HPDE6-E6E7 (cell line): ENCODE measurements at regions not wholly inside any gene's neighbourhood (a gene's known extent, or its start where the extent isn't known, plus 50 kb on each side); places are given as distances from the start of the nearest gene placed in this dataset.
A peak's percentile ranks its signal among the peaks of the same experiment; 100 is the strongest.
"Not testable (repeated sequence)": the region's sequence is repeated elsewhere in the genome, so short reads cannot be mapped to it uniquely, and the experiment has no call there.

Experiments
- DNase-seq: peaks from one replicate; pipeline ENCODE4 v3.0.0; 2011; ENCODE audit warnings: missing footprints; ENCODE audit errors: extremely low spot score

- DNase-seq: no peak
Observed at GRCh38 chr9:86491468-86492266, 137.5 kb upstream of the TUT7 start.

GRCh38 chr9:86488794-86489193 is 134.6 kb upstream of the TUT7 start:
- no peak for DNase-seq

- DNase-seq: no peak
Observed at GRCh38 chr9:86488345-86488744, 134.1 kb upstream of the TUT7 start.

DNA sequence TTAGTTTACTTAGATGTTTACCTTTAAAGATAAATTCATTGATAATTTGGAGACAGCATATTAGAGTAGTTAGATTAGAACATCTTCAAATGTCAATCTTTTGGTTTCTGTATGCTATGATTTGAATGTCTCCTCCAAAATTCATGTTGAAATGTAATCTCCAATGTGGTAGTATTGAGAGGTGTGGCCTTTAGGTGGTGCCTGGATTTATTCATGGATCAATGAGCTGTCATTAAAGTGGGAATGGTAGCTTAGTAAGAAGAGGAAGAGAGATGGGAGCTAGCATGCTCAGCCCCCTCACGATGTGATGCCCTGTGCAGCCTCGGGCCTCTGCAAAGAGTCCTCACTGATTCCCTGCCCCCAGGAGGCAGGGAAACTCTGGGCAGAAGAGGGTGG is 133.6 kb upstream of the TUT7 start:
- no peak for DNase-seq

DNA sequence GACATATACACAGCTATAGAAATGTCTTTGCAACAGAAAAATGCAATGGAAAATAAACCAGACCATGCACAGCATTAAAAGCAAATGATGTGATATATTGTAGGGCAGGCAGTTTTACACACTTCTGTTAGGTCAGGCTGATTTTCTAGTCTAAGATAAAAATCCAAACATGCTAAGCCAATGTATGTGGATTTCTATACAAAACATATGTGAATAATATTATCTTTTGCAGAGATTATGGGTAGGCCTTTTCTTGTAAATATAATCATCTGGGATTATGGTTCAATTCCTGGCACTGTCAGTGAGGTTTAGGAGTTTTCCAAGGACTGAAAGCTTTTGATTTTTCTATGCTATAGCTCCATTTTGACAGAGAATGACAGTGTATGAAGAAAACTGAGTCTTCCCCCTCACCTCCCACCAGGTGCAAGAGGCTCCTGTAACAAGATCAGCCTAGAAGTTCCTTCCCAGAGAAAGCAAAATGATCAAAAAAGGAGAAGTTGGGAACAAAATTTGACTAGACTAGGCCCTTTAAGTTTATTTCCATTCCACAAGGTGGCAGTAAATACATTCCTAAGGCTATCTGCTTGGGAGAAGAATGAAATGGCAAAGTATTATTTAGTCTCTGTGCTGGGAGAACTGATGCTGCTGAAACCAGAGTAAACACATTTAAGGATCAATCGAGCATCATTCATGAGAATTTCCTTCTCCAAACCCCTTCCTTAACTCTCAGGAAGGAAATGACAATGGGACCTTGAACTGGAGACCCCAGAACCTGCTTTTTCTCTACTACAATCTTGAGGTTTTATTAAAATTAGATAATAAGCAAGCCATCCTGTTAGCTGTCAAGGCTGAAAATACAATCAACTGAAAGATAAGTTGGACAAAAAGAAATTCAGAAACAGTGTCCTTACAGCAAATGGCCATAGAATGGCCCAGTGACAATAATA is 133.0 kb upstream of the TUT7 start:
- peak; percentile 32 for DNase-seq

GRCh38 chr9:86485359-86485758 is 131.1 kb upstream of the TUT7 start:
- DNase-seq: no peak

DNA sequence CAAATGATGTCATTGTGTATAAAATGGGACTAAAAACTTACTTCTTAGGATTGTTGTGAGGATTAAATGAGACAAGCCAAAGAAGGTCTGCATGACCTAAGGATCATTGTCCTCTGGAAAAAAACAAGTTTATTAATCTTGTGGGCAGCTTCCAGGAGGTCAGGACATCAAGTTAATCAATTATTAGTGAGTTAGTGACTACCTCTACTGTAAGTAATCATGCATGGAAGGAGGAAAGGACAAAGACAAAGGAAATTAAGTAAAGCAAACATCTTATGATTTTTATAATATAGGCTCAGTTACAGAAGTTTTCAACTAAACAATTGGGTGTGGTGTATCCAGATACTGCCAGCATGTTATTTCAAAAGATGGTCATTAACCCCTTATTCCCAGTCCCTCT is 129.3 kb upstream of the TUT7 start:
- no peak for DNase-seq

DNA sequence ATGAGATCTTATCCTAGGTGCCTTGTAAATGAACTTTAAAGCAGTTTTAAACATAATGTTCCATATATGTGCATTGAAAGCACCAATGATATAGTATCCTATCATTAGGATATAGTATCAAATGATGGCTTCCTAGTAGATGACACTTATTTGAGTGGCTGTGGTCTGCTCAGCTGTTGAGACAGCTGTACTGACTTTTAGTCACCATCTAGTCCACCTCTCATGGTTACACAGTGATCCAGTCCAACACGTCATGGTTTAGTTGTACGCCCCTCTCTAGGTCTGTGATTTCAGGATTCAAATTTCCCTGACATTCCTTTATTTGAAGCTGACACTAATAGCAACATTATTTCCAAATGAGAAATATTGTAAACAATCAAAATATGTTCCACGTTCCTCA is 127.3 kb upstream of the TUT7 start:
- no peak for DNase-seq

DNA sequence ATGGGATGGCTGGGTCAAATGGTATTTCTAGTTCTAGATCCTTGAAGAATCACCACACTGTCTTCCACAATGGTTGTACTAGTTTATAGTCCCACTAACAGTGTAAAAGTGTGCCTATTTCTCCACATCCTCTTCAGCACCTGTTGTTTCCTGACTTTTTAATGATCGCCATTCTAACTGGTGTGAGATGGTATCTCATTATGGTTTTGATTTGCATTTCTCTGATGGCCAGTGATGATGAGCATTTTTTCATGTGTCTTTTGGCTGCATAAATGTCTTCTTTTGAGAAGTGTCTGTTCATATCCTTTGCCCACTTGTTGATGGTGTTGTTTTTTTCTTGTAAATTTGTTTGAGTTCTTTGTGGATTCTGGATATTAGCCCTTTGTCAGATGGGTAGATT is 121.0 kb upstream of the TUT7 start:
- not testable (repeated sequence) for DNase-seq

DNA sequence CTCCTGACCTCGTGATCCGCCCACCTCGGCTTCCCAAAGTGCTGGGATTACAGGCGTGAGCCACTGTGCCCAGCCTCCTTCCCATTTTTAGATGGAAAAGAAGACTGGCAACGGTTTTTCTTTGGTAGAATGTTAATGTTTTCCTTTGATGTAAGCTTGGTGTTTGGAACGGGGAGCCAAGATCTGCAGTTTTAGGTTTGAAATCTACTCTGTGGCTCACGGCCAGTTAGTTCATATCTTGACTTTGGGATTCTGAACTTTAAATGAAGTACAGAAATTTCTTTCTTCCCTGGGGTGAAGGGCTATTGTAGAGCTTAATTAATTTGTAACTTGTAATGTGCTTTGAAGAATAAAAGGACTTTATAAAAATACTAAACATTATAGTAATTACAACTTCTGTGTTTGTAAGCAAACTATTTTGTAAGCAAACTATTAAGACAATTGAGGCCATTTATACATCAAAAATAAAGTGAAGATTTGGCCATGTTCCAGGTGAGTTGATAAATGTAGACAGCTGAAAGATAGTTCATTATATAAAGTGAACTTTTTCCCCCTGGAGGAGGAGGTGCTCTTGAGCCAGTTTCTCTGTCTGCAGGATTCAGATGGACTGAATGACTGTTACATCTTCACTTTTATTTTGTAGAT is 117.1 kb upstream of the TUT7 start:
- no peak for DNase-seq

DNA sequence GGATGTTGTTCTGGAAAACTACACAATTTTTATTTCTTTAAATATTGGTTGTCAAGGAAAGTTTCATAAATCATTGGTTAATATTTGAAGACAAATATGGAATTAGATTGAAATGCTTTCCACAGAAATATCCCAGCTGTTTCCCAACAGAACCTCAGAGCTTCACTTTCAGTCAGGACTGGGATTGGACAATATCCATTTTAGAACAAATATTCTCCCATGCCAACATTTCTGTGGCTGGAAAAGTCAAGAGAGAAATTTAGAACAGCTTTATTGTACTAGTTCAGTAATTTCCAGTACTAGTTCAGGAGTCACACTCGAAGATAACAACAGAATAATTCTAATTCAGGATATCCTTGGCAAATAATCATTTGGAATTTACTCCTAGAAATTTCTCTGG is 116.1 kb upstream of the TUT7 start:
- DNase-seq: no peak

GRCh38 chr9:86469476-86470250 is 115.5 kb upstream of the TUT7 start:
- DNase-seq: no peak

DNA sequence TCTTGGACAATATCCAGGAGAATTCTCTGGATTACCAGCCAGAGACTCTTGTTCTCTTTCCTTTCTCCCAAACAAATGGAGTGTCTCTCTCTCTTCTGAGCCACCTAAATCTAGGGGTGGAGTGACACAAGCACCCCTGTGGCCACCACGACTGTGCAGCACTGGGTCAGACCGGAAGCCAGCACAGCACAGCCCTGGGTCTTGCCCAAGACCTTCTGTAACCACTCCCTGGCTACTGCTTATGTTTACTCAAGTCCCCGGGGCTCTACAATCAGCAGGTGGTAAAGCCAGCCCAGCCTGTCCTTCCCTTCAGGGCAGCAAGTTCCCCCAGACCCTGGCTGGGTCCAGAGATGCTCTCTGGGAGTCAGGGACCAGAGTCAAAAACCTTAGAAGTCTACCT is 110.0 kb upstream of the TUT7 start:
- no peak for DNase-seq

DNA sequence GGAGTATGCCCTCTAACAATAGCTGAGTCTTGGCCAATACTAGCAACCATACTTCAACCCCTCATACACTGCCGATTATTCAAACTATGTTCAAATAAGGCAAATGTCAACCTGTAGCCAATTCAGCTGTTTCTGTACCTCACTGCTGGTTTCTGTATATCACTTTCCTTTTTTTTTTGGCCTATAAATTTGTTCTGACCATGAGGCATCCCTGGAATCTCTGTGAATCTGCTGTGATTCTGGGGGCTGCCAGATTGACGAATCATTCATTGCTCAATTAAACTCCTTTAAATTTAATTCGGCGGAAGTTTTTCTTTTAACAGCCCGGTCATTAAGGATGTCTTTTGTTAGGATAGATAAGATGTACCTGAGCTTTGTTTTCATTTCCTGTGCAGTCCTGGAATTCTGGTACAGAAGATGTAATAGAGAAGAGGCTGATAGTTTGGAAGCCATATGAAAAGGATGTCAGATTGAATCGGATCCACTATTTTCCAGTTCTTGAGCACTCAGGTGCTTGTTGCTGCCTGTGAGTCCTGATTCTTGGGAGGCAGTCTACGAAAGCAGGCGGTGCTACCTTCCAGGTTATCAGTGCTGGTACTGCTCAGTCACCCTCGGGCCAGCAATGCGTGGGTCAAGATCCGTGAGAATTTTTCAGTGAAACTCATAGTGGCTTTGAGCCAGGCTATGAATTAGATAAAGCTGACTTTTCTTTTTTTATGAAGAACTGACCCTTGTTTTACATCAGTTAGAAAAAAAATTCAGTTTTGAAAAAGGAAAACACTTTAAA is 106.2 kb upstream of the TUT7 start:
- DNase-seq: no peak

GRCh38 chr9:86459599-86460155 is 105.5 kb upstream of the TUT7 start:
- no peak for DNase-seq

DNA sequence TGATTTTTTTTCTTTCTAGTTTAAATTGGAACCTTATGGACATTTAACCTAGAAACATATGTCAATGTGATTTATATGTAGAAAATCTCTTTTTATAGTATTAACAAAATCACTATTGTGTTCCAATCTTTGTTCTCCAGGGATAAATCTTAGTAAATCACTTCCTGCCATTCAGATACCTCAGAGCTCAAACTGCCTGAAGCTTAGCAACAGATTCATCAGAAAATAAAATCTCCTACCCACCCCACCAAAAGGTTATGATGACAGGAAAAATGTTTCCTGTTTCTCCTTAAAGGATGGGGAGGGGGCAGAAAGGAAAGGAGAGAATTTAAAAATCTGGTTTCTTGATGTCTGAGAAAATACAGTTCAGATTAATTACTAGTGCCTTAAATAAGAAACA is 105.0 kb upstream of the TUT7 start:
- DNase-seq: no peak

DNA sequence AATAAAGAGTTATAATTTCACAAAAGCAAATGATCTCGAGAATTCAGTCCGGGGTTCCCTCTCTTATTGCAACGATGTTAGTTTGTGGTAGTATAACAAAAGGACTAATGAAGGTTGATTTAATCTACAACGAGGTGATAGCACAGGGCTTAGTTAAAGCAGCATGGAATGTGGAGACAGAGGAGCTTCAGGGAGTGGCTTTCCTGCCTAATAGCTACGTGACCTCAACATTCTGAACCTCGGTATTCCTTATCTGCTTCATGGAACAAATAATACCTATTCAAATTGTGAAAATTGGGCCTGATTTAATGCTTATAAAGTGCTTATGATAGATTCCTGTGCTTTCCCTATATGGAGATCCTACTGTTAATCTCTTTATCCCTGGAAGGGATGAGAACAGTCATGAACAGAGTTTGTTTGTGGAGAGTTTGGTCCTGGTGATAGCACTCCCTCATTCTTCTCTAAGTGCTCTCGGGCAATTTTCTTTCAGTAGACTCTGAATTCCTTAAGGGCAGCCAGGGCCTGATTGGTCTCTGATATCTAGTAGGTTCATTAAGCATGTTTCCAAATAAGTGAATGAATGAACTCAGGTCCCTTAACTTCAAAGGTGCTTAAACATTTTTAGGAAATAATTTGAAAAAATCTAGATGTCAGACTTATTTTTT is 104.1 kb upstream of the TUT7 start:
- no peak for DNase-seq

GRCh38 chr9:86456416-86456815 is 102.2 kb upstream of the TUT7 start:
- no peak for DNase-seq

GRCh38 chr9:86454701-86455615 is 100.7 kb upstream of the TUT7 start:
- DNase-seq: no peak
